Duodenal mucosa (tissue), 2 donors: ENCODE measurements at regions not wholly inside any gene's neighbourhood (a gene's known extent, or its start where the extent isn't known, plus 50 kb on each side); places are given as distances from the start of the nearest gene placed in this dataset.

Experiments
- H3K27ac ChIP-seq: one replicate; pipeline ENCODE4 v1.7.0; 2013; ENCODE audit warnings: low read depth, low read length
- H3K27me3 ChIP-seq, 2 donors: one replicate each; pipeline ENCODE4 v1.7.0; 2013; ENCODE audit warnings: low read length in 2 of 2, control low read depth in 1 of 2; ENCODE audit not compliant: insufficient read depth in 2 of 2, control insufficient read depth in 1 of 2
- H3K36me3 ChIP-seq, 2 donors: one replicate each; pipeline ENCODE4 v1.7.0; 2013; ENCODE audit warnings: low read length in 2 of 2, control low read depth in 1 of 2; ENCODE audit not compliant: insufficient read depth in 2 of 2, control insufficient read depth in 1 of 2
- H3K4me1 ChIP-seq, 2 donors: one replicate each; pipeline ENCODE4 v1.7.0; 2013; ENCODE audit warnings: low read length in 2 of 2, control low read depth in 1 of 2; ENCODE audit not compliant: insufficient read depth in 2 of 2, control insufficient read depth in 1 of 2
- H3K4me3 ChIP-seq, 2 donors: one replicate each; pipeline ENCODE4 v1.7.0; 2013; ENCODE audit warnings: low read length in 2 of 2, low read depth in 1 of 2
- H3K9ac ChIP-seq, 2 donors: one replicate each; pipeline ENCODE4 v1.7.0; 2013; ENCODE audit warnings: low read length in 2 of 2, low read depth in 1 of 2
- H3K9me3 ChIP-seq, 2 donors: one replicate each; pipeline ENCODE4 v1.7.0; 2013; ENCODE audit warnings: low read length in 2 of 2, control low read depth in 1 of 2; ENCODE audit not compliant: control insufficient read depth in 1 of 2

GRCh38 chr14:30337456-30337855, 221.5 kb upstream of the G2E3 start:
- no peaks in the 10 kb centered on the region for H3K36me3 ChIP-seq
- no peak overlapping the region for H3K4me3 ChIP-seq
- H3K9ac ChIP-seq, result no peak overlapping the region
- no peaks in the 10 kb centered on the region for H3K4me1 ChIP-seq
- no peak overlapping the region for H3K27ac ChIP-seq
- H3K27me3 ChIP-seq, result no peaks in the 10 kb centered on the region
- H3K9me3 ChIP-seq, result no peaks in the 10 kb centered on the region

- no peak overlapping the region for H3K9ac ChIP-seq
- no peak overlapping the region for H3K27ac ChIP-seq
- no peak overlapping the region for H3K4me3 ChIP-seq
- no peaks in the 10 kb centered on the region for H3K36me3 ChIP-seq
- no peaks in the 10 kb centered on the region for H3K9me3 ChIP-seq
- H3K4me1 ChIP-seq, result no peaks in the 10 kb centered on the region
- no peaks in the 10 kb centered on the region for H3K27me3 ChIP-seq
Observed at GRCh38 chr14:30339311-30339901, 219.6 kb upstream of the G2E3 start.

GRCh38 chr14:30340495-30340894, 218.5 kb upstream of the G2E3 start:
- Histone ChIP-seq H3K4me1 (no peaks in the 10 kb centered on the region), H3K4me3 (no peak overlapping the region), H3K27me3 (no peaks in the 10 kb centered on the region), H3K9me3 (no peaks in the 10 kb centered on the region), H3K27ac (no peak overlapping the region), H3K36me3 (no peaks in the 10 kb centered on the region), H3K9ac (no peak overlapping the region)

GRCh38 chr14:30345511-30345910, 213.4 kb upstream of the G2E3 start:
- H3K4me1 ChIP-seq, result no peaks in the 10 kb centered on the region
- H3K4me3 ChIP-seq, result no peak overlapping the region
- no peaks in the 10 kb centered on the region for H3K36me3 ChIP-seq

GRCh38 chr14:30348445-30348844, 210.5 kb upstream of the G2E3 start:
- H3K4me1 ChIP-seq, result no peaks in the 10 kb centered on the region
- no peak overlapping the region for H3K9ac ChIP-seq

More at GRCh38 chr14:30345511-30345910, 213.4 kb upstream of the G2E3 start:
- H3K27ac ChIP-seq, result no peak overlapping the region
- H3K27me3 ChIP-seq, result no peaks in the 10 kb centered on the region
- no peaks in the 10 kb centered on the region for H3K9me3 ChIP-seq
- no peak overlapping the region for H3K9ac ChIP-seq

GRCh38 chr14:30349520-30349919, 209.4 kb upstream of the G2E3 start:
- Histone ChIP-seq H3K27ac (no peak overlapping the region), H3K36me3 (no peaks in the 10 kb centered on the region), H3K27me3 (no peaks in the 10 kb centered on the region), H3K9ac (no peak overlapping the region), H3K4me1 (no peaks in the 10 kb centered on the region), H3K9me3 (no peaks in the 10 kb centered on the region), H3K4me3 (no peak overlapping the region)

More at GRCh38 chr14:30348445-30348844, 210.5 kb upstream of the G2E3 start:
- Histone ChIP-seq H3K9me3 (no peaks in the 10 kb centered on the region), H3K36me3 (no peaks in the 10 kb centered on the region), H3K27me3 (no peaks in the 10 kb centered on the region), H3K27ac (no peak overlapping the region), H3K4me3 (no peak overlapping the region)

- Histone ChIP-seq H3K27me3 (no peaks in the 10 kb centered on the region), H3K9ac (no peak overlapping the region), H3K4me3 (no peak overlapping the region), H3K36me3 (no peaks in the 10 kb centered on the region), H3K4me1 (no peaks in the 10 kb centered on the region), H3K9me3 (no peaks in the 10 kb centered on the region), H3K27ac (no peak overlapping the region)
Observed at GRCh38 chr14:30354439-30354838, 204.5 kb upstream of the G2E3 start.

- no peak overlapping the region for H3K27ac ChIP-seq
- H3K36me3 ChIP-seq, result no peaks in the 10 kb centered on the region
- H3K9ac ChIP-seq, result no peak overlapping the region
- H3K4me3 ChIP-seq, result no peak overlapping the region
- no peaks in the 10 kb centered on the region for H3K9me3 ChIP-seq
- H3K4me1 ChIP-seq, result no peaks in the 10 kb centered on the region
- H3K27me3 ChIP-seq, result no peaks in the 10 kb centered on the region
Observed at GRCh38 chr14:30355431-30355913, 203.5 kb upstream of the G2E3 start.

GRCh38 chr14:30356438-30357202, 202.3 kb upstream of the G2E3 start:
- no peaks in the 10 kb centered on the region for H3K36me3 ChIP-seq
- no peak overlapping the region for H3K27ac ChIP-seq
- H3K27me3 ChIP-seq, result no peaks in the 10 kb centered on the region
- no peak overlapping the region for H3K9ac ChIP-seq
- no peak overlapping the region for H3K4me3 ChIP-seq
- no peaks in the 10 kb centered on the region for H3K4me1 ChIP-seq
- H3K9me3 ChIP-seq, result no peaks in the 10 kb centered on the region

- Histone ChIP-seq H3K9ac (no peak overlapping the region), H3K36me3 (no peaks in the 10 kb centered on the region), H3K27me3 (no peaks in the 10 kb centered on the region), H3K4me1 (no peaks in the 10 kb centered on the region), H3K27ac (no peak overlapping the region), H3K4me3 (no peak overlapping the region), H3K9me3 (no peaks in the 10 kb centered on the region)
Observed at GRCh38 chr14:30357791-30358190, 201.2 kb upstream of the G2E3 start.
